ENCODE measurements at regions not wholly inside any gene's neighbourhood (a gene's known extent, or its start where the extent isn't known, plus 50 kb on each side); places are given as distances from the start of the nearest gene placed in this dataset.
A peak's percentile ranks its signal among the peaks of the same experiment; 100 is the strongest.
"Not testable (repeated sequence)": the region's sequence is repeated elsewhere in the genome, so short reads cannot be mapped to it uniquely, and the experiment has no call there.

DNA sequence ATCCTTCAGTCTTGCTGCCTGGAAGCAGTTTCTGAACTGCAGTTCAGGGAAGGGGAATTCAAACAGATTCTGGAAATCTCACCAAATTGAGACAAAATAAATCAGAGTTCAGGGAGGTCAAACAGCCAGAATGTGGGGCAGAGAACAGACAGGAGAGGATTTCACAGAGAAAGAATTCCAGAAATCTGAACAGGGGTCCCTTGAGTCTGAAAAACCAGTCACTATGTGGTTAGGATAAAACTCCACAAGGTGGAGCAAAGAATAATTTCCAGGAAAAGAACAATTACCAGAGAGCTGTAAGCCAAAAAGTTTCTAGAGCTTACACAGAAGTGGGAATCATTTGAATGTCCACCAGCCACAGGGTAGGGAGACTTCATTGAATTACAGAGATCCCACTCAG, 84.7 kb downstream of the URB2 start:
- DNase-seq (ENCODE audit: low spot score), result no peak

- DNase-seq (ENCODE audit: low spot score), result no peak
Measured at GRCh38 chr1:229714306-229714705, 88.3 kb downstream of the URB2 start.

GRCh38 chr1:229714964-229715603, 89.0 kb downstream of the URB2 start:
- peak; percentile 17 for DNase-seq (ENCODE audit: low spot score)

- no peak for DNase-seq (ENCODE audit: low spot score)
Measured at GRCh38 chr1:229716069-229716468, 90.0 kb downstream of the URB2 start.

DNA sequence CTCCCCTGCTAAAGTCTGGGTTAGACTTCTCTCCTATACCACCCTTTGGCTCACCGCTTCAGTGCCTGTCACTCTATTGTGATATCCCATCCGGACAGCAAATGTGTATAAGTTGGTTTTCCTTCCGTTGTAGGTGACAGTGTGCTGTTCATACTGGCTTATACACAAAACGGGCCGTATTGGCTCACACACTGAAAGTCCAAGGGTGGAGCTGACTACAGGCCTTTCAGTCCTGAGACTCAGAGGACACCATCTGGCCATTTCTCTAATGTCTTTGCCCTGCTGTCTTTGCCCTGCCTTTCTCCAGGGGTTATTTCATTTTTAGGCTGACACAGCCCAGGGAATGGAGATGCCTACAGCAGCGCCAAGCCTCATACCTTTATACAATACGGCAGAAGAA, 90.7 kb downstream of the URB2 start:
- no peak for DNase-seq (ENCODE audit: low spot score)

- DNase-seq (ENCODE audit: low spot score), result no peak
Measured at GRCh38 chr1:229717786-229718576, 91.9 kb downstream of the URB2 start.

DNA sequence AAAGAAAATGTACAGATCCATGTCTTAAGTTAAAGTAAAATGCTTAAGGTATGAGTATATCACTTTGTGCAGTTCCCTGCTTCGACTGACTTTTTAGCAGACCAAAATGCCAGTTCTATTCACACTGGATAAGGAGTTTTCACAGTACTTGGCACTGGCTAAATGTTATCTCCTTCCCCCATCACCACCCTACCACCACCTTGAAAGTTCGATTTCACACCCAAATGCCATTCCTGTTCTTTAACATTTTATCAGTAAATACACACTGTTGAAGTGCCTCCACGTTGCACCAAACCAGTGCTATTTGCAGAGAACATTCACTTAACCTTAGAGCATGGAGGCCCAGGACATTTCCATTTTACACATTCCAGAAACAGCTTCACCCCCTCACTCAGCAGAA, 100.0 kb downstream of the URB2 start:
- no peak for DNase-seq (ENCODE audit: low spot score)

DNA sequence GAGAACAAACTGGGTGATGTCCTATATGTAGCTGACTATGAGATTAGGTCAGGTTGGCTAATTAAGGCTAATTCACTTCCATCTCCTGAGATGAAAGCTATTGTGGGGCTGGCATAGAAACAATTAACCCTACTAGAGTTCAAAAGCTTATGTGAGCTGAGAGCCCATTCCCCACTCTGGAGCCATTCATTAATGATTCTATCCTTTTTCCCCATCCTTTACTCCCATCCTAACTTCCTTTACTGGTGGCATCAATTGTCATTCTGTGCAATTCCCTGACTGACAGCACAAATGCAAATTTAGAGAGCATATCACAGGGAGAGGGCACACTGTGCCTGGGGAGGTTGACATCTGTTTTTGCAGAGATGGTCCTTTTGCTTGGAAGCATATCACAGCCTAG, 103.9 kb downstream of the URB2 start:
- DNase-seq (ENCODE audit: low spot score), result no peak

- no peak for DNase-seq (ENCODE audit: low spot score)
Measured at GRCh38 chr1:229730573-229730972, 104.5 kb downstream of the URB2 start.

GRCh38 chr1:229732061-229732460, 106.0 kb downstream of the URB2 start:
- no peak for DNase-seq (ENCODE audit: low spot score)

DNA sequence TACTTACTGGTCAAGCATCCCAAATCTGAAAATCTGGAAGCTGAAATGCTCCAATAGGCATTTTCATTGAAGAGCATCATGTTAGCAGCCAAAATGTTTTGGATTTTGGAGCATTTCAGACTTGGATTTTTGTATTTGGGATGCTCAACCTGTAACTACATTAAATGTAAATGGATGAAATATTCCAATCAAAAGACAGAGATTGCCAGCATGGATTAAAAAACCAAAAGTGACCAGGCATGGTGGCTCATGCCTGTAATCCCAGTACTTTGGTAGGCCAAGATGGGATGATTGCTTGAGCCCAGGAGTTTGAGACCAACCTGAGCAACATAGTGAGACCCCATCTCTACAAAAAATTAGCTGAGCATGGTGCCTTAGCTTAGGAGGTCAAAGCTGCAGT, 110.3 kb downstream of the URB2 start:
- no peak for DNase-seq (ENCODE audit: low spot score)

GRCh38 chr1:229742614-229743013, 116.6 kb downstream of the URB2 start:
- DNase-seq (ENCODE audit: low spot score), result not testable (repeated sequence)

GRCh38 chr1:229749992-229750391, 123.9 kb downstream of the URB2 start:
- no peak for DNase-seq (ENCODE audit: low spot score)

- DNase-seq (ENCODE audit: low spot score), result no peak
Measured at GRCh38 chr1:229751610-229752009, 125.6 kb downstream of the URB2 start.

- no peak for DNase-seq (ENCODE audit: low spot score)
Measured at GRCh38 chr1:229752679-229753078, 126.6 kb downstream of the URB2 start.

GRCh38 chr1:229753764-229754551, 127.9 kb downstream of the URB2 start:
- DNase-seq (ENCODE audit: low spot score), result no peak

DNA sequence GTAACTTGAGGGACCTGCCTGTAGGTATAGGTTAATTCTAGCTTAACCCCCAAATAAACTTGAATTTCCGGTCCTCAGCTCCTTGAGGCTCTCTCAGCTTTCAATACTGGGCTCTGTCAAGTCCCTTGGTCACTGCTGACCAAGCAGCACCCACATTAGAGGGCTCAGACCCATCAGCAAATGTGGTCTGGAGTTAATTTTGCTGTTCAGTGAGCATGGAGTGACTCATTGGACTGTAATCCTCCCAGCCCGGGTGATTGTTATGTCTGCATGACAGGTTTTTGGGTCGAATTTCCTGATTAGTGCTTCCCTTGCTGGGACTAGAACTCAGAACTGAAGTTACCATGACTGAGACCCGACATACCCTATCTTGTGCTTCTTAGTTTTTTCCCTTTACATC, 130.6 kb downstream of the URB2 start:
- DNase-seq (ENCODE audit: low spot score), result peak; percentile 96

GRCh38 chr1:229757226-229757625, 131.2 kb downstream of the URB2 start:
- DNase-seq (ENCODE audit: low spot score), result peak; percentile 91

DNA sequence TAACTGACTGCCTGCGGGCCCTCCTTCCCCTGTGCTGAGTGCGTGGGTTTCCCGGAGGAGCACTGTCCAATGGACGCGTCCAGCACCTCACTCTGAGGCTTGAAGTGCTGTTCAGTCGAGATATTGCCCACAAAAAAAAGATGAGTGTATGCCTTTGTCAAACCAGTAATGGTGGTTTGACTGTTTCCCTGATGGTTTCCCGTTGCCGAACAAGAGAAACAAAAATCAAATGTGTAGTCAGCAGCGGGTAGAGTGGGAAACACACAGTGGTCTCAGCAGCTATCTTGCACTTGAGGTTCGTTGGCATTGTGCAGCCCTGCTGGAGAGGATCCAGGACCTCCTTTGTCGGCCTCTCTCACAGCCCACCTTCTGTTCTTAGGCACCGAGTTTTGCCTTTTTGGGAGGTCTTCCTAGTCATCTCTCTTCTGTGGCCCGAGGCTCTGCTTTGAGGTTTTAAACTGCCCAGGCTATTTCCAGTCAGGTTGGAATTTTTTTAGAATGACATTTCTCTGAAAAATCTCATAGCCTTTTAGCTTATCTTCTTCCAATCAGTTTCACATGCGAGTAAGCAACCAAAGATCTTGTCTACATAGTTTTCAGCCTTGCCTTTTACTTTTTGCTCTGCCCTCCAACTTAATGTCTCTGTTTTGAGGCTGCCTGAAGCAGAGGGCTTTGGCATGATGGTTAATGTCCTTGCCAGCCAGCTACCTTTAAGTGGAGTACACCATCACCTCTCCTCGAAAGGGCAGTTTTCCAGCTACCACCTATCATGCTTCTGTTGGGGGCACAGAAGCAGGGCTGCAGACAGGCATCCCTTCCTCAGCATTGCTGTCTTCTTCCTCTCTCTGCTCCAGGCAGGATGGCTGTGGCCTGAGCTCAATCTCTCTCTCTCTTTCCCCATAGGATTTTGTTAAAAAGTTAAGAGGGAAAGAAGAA, 132.3 kb downstream of the URB2 start:
- peak; percentile 31 for DNase-seq (ENCODE audit: low spot score)

- DNase-seq (ENCODE audit: low spot score), result peak; percentile 47
Measured at GRCh38 chr1:229759037-229759435, 133.0 kb downstream of the URB2 start.

DNA sequence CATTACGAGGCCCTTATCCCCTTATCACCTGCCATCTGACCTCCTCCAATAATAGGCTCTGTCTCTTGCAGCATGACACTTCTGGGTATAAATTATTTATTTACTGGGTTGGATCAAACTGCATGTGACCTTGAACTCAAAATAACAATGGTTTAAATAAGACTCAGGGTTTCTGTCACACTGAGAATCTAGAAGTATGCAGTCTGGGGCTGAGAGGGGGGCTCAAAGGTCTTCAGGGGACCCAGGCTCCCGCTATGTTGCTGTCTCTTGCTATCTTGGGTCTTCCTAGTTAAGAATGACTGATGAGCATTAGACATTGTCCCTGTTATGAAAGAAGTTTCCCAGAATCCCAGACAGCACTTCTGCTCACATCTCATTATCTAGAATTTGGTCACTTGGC, 133.5 kb downstream of the URB2 start:
- DNase-seq (ENCODE audit: low spot score), result no peak

GRCh38 chr1:229760478-229760996, 134.5 kb downstream of the URB2 start:
- no peak for DNase-seq (ENCODE audit: low spot score)
